ENCODE measurements at regions not wholly inside any gene's neighbourhood (a gene's known extent, or its start where the extent isn't known, plus 50 kb on each side); places are given as distances from the start of the nearest gene placed in this dataset.

GRCh38 chr6:149233056-149233715 is 84.3 kb upstream of the TAB2 start:
- CTCF ChIA-PET, result no interaction called here
- Histone ChIP-seq H3K4me3 (ENCODE audit: low read length) (peak overlapping the region; percentile 55), H3K4me1 (ENCODE audit: insufficient read depth, low read length) (peaks cover 47% of the 10 kb centered on the region), H3K79me2 (ENCODE audit: low read length) (no peaks in the 10 kb centered on the region), H3K9me2 (replicated peaks; ENCODE audit: low read length) (no peaks in the 10 kb centered on the region), H4K20me1 (ENCODE audit: low read length) (no peaks in the 10 kb centered on the region), H3K27me3 (ENCODE audit: low read length) (no peaks in the 10 kb centered on the region), H2AFZ (ENCODE audit: low read length) (peak overlapping the region; percentile 65; the same call in 1 of the 2 replicates), H3K27ac (ENCODE audit: low read length) (peak overlapping the region; percentile 100), H3F3A (ENCODE audit: low read length, unreplicated experiment) (peaks cover 14% of the 10 kb centered on the region), H3K4me2 (ENCODE audit: low read length) (peak overlapping the region; percentile 85), H3K9ac (ENCODE audit: low read length) (peak overlapping the region; percentile 84), H3K36me3 (ENCODE audit: low read depth, low read length) (no peaks in the 10 kb centered on the region), H3K9me3 (ENCODE audit: low read length) (no peaks in the 10 kb centered on the region)
- POLR2A ChIA-PET (ENCODE audit: unreplicated experiment), result no interaction called here
- peak; percentile 94 for DNase-seq
- intact Hi-C loops (cut with micrococcal nuclease), result loop anchor here (1.0 to 5.0 kb wide), 5 partner anchors 84 to 200 kb away; partner anchors contain the start of gene TAB2
- BruUV-seq (replicated peaks), result no TSS peak
- peak; percentile 89 for ATAC-seq
- TF ChIP-seq CTCF (conservative IDR thresholded peaks at IDR 0.05; ENCODE audit: low read depth, low read length) (no peak), EZH2 (IDR thresholded peaks at IDR 0.05; ENCODE audit: low read length, unreplicated experiment) (no peak), EZH2phosphoT487 (IDR thresholded peaks at IDR 0.05; ENCODE audit: borderline replicate concordance, low read length) (no peak)

DNA sequence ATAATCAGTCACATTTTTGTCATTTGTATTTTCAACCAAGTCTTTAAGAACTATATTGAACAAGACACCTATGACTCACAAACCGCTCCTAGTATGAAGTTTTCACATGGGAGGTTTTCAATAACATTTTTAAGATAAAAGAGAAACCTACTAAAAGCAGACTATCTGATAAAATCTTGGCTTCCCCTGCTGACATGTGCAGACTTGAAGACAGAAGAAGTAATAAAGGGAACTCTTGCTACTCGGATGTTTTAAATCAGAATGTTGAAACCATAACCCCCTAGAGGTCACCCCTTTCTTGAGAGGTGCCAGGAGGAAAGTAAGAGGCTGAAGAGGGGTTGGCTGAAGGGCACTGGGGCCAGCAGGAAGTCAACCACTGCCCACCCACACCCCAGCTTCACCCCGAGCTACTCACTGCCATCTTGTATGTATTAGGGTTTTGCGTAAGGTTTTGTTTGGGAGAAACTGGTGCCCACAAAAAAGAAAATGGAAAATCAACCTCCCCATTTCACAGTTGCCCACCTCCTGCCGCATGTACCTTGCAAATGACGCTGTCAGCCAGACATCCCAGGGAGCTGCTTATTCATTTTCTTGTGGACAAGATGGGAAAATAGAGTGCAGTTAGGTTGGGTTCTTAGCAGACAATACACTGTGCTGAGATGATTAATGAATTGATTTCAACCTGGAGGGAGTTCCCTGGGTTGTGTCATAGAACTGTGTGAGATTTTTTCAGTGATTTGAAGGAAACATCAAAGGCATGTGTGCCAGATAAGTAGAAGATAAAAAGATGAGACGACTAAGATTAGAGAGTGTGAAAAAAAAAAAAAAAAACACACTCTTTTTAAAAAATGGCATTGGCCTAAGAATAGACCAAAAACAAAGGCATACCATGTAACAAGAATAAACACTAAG is 83.2 kb upstream of the TAB2 start:
- ChIA-PET CTCF (no interaction called here), POLR2A (ENCODE audit: unreplicated experiment) (no interaction called here)

More for the DNA sequence above, 83.2 kb upstream of the TAB2 start:
- Histone ChIP-seq H4K20me1 (ENCODE audit: low read length) (no peaks in the 10 kb centered on the region), H3K27me3 (ENCODE audit: low read length) (no peaks in the 10 kb centered on the region), H3F3A (ENCODE audit: low read length, unreplicated experiment) (peaks cover 14% of the 10 kb centered on the region), H3K27ac (ENCODE audit: low read length) (peak overlapping the region; percentile 100), H3K4me3 (ENCODE audit: low read length) (peak overlapping the region; percentile 55), H3K79me2 (ENCODE audit: low read length) (no peaks in the 10 kb centered on the region), H2AFZ (ENCODE audit: low read length) (peak overlapping the region; percentile 32; the same call in 1 of the 2 replicates), H3K36me3 (ENCODE audit: low read depth, low read length) (no peaks in the 10 kb centered on the region), H3K9ac (ENCODE audit: low read length) (peak overlapping the region; percentile 84), H3K9me2 (replicated peaks; ENCODE audit: low read length) (no peaks in the 10 kb centered on the region), H3K4me2 (ENCODE audit: low read length) (peak overlapping the region; percentile 85), H3K9me3 (ENCODE audit: low read length) (no peaks in the 10 kb centered on the region), H3K4me1 (ENCODE audit: insufficient read depth, low read length) (peaks cover 47% of the 10 kb centered on the region)
- ATAC-seq (peak; percentile 4; the same call in 1 of the 2 replicates), DNase-seq (peak; percentile 52)
- intact Hi-C loops (cut with micrococcal nuclease), result loop anchor here (5.0 kb wide), 1 partner anchor 98 kb away; no protein-coding TSS in a partner anchor
- TF ChIP-seq EZH2 (IDR thresholded peaks at IDR 0.05; ENCODE audit: low read length, unreplicated experiment) (no peak), EZH2phosphoT487 (IDR thresholded peaks at IDR 0.05; ENCODE audit: borderline replicate concordance, low read length) (no peak), CTCF (conservative IDR thresholded peaks at IDR 0.05; ENCODE audit: low read depth, low read length) (no peak)
- no TSS peak for BruUV-seq (replicated peaks)
